Activated T-cell treated with anti-CD3 and anti-CD28 coated beads, Interleukin-2, amount 50 U/mL, for 1 hour (primary cell): ENCODE measurements at regions not wholly inside any gene's neighbourhood (a gene's known extent, or its start where the extent isn't known, plus 50 kb on each side); places are given as distances from the start of the nearest gene placed in this dataset.

ENCODE experiments used
- DNase-seq: peaks from one replicate; pipeline ENCODE4 v3.0.0-alpha.2; 2020

DNA sequence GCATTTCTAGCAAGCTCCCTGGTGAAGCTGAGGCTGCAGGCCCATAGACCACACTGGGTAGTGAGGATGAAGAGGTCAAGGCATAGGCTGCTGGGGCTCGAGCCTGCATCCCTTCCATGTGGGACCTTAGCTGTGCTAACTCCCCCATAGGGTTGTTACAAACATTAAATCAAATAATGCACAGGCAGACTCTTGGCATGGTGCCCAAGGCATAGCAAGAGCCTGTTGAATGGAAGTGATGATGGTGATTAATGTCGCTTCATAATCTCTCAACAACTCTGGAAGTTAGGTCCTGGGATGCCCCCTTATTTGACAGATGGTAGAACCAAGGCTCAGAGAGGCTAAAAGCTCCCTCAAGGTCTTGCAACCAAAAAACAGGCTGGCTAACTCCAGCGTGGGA, 283.9 kb upstream of the EEF2KMT start:
- DNase-seq, result no peak

DNA sequence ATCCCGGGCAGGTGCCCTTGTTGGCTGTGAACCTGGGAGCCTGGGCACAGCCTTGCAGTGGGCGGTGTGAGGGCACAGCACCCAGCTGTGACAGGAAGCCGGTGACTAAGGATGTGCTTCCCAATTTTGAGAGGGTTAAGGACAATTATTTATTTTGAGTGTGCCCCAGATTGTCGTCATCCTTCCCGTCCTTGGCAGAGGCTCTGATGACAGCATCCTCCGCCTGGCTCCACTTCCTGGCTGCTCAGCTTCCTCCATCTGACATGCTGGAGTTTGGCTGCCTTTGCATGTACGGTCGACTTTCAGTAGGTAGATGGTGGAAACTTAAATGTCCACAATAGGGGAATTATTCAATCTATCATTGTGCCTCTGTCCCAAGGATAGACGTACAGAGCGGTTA, 282.4 kb upstream of the EEF2KMT start:
- DNase-seq, result no peak

DNA sequence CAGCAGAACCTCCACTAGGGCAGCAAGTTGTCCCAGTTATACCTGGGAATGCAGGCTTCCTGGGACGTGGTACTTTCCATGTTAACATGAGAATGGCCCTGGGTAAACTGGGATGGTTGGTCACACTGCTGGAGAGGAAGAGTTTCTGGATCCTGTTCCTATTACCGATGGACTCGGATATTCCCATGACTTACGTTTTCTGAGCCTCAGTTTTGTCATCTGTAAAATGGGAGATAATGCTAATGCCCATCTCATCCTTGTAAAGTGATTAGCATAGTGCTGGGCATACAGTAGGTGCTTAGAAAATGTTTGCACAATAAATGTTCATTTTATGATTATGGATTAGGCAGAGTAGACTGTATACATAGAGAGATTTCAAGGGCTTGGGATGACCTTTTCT, 280.9 kb upstream of the EEF2KMT start:
- DNase-seq, result no peak

DNA sequence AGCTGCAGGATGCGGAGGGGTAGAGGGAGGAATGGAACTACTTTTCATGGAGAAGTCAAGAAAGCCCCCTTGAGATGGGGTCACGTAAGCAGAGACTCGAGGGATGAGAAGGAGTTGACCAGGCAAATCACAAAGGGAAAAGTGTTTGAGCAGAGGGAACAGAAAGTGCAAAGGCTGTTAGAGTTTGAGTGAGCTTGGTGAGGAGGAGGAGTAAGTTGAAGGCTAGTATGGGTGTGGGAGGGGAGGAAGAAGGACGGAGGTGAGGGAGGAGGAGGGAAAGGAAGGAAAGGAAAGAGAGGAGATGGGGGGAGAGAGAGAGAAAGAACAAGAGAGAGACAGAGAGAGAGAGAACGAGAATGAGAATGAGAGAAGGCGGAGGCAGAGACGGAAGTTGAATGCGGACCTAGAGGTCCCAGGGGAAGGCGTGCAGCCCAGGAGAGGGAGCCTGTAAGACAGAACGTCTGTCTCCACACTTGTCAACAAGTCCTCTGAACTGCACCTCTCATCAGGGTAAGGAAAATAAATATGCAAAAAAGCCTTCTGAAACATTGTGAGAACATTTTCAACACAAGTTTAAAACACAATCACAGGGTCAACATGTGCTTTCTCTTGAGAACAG, 279.8 kb upstream of the EEF2KMT start:
- no peak for DNase-seq

DNA sequence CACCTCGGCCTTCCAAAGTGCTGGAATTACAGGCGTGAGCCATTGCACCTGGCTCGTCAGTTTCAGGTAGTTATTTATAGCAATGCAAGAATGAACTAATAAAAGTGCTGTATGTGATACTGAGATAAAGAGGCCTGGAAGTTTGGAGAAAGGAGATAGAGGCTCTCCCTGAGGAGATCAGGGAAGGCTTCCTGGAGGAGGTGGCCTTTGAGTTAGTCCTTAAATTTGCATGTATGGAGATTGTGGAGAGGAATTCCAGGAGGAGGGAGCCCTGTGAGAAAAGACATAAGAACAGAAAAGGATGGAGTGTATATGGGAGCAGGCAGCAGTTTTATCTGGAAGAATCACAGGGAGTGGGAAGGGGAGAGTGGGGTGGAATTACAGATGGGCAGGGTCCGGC, 276.6 kb upstream of the EEF2KMT start:
- no peak for DNase-seq

DNA sequence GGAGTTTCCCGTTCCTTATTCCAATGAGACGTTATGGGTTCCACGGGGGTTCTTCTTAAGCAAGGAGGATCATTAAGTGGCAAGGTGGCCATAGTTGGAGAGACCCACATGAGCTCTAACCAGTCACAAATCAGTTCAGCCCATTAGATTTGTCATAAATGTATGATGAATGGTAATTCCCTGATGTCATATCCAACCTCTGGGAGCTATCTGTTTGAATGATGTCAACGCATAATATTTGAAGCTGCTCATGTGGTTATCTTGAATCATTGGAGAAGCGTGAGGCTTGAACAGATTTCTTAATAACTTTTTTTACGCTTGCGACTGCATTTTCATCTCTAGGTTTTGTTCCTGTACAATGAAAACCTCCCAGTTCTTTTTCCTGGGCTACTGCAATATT, 270.4 kb upstream of the EEF2KMT start:
- DNase-seq, result no peak

DNA sequence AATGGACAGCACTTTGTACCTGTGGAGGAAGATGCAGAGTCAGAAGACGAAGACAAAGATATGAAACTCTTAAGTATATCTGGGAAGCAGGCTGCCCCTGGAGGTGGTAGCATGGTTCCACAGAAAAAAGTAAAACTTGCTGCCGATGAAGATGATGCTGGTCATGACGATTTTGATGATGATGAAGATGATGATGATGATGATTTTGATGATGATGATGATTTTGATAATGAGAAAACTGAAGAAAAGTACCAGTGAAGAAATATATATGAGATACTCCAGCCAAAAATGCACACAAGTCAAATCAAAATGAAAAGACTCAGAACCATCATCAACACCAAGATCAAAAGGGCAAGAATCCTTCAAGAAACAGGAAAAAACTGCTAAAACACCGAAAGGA, 268.5 kb upstream of the EEF2KMT start:
- DNase-seq, result no peak

DNA sequence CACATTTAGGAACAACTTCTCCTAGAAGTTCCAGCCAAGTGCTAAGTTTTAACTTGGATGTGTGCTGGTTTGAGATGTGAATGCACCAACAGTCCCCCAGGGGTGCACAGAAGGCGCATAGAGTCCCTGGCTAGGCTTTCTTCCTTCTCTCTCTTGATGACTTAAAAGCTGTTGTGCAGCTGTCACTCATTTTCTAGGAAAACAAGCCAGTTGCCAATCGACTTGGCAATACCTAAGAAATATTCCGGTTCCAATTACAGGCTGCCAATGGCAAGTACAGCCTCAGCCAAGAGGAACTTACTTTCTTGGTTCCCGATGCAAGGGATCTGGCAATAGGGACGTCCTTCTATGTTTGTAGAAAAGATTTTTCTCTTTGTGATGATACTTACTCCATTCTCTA, 266.6 kb upstream of the EEF2KMT start:
- DNase-seq, result no peak

DNA sequence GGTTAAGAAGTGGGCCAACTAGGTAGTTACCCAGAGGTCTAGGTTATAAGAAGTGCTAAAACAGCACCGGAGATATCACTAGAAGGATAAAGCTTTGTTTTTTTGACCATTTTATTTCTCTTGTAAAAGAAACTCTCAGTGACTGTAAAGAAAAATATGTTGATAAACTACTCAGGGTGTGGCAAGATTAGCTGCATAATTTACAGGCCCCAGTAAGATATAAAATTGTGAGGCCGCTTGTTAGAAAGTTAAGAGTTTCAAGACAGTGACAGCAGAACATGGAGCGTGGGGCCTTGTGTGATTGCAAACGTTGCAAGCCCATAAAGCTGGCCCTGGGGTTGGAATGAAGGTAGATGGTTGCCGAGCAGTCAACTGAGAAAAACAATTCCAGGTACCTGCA, 263.7 kb upstream of the EEF2KMT start:
- no peak for DNase-seq

DNA sequence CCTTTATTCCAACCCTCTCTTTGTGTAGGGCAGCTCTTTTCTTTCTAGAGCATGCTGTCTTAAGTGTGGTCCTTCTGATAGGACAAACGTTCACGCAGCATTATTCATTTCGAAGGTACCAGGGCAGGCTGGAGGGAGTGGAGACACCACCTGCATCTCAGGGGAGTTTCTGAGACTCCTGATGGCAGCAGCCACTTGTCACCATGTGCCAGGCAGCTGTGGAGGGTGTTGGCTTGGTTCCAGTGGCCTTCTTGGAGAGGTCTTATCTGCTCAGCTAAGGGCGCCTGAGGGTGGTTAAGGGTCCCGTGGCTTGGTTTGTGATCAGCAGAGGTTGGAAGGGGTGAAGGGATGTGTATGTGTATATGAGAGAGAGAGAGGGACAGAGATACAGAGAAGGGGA, 257.1 kb upstream of the EEF2KMT start:
- DNase-seq, result no peak

DNA sequence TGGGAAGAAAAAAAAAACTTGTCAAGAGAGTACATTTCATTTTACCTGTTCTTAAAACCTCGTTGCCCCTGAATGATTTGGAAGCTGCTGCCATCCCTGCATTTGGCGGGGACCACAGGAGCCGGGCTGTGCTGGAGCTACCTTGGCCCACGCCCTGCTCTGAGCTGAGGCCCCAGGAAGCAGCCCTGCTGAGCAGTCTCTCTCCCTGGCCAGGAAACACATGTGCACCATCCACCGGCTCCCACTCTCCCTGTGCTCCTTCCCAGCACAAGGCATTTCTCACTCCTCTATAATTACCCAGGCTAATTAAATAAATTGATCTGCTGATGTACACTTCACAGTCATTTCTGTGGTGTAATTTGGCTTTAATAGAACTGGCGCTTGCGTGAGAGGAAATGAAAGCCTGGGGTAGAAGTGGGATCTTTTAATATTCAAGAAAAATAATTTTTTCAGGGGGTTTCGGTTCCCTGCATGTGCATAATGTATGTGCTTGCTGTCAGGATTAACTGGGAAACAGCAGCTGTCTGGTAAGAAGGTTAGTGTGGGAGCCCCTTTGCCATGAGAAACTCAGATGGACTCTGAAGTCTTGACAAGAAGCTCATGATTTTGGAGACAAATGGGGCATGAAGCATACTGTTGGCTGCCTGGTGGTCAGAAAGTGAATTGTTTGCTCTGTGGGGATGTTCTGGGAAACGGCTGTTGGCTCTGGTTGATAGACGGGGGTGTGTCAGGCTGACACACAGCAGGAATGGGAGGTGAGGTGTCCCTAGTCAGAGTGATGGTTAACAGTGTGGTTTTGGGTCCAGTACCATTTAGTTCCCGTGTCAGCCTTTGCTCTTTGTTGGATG, 252.3 kb upstream of the EEF2KMT start:
- DNase-seq, result no peak

DNA sequence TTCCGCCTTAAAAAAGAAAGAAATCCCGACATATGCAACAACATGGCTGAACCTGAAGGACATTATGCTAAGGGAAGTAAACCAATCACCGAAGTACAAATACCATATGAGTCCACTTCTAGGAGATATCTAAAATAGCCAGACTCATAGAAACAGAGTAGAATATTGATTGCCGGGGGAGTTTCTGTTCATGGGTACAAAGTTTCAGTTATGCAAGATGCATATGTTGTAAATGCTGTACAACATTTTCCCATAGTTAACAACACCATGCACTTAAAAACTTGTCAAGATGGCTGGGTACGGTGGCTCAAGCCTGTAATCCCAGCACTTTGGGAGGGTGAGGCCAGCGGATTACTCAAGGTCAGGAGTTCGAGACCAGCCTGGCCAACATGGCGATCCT, 251.5 kb upstream of the EEF2KMT start:
- no peak for DNase-seq

DNA sequence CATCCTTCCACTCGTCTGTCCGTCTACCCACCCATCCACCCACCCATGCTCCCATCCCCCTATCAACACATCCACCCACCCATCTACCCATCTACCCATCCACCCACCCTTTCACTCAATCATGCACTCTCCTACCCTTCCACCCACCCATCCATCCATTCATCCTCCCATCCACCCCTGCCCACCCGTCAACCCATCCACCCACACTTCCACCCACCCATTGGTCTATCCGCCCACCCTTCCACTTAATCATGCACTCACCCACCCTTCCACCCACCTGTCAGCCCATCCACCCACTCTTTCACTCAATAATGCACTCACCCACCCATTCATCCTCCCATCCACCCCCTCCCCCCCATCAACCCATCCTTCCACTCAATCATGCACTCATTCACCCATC, 250.0 kb upstream of the EEF2KMT start:
- DNase-seq, result no peak

DNA sequence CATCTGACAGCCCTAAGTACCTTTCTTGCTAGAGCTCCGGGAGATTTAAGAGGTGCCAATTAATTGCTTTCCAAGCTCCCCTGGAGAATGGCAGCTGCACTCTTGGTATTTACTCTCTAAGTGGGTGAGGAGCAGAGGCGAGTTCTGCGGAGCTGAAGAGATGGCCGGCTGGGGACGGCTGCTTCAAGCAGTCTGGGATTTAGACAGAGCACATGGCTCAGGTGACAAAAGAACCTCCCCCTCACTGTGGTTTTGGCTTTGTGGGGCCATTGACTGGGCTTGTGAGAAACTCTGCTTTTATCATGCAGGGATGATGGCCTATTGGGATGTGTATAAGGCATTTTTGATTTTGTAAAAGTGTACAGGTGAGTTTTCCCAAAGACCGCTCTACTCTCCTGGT, 239.3 kb upstream of the EEF2KMT start:
- no peak for DNase-seq

DNA sequence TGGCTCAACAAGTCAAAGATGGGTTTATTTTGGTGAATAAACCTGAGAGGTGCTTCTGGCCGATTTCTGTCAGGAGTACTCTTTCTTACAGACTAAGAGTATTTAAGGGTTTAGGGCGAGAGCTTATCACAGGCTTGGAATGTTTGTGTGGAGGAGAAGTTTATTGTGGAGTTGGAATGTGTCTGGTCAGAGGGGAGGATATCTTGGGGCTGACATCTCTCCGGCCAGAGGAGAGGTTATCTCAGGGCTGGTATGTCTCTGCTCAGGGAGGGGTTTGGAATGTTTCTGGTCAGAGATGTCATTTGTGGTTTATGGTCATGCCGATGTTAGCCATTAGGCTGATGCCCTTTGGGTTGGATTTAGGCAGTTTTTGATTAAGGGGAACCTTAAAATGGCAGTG, 236.4 kb upstream of the EEF2KMT start:
- no peak for DNase-seq

DNA sequence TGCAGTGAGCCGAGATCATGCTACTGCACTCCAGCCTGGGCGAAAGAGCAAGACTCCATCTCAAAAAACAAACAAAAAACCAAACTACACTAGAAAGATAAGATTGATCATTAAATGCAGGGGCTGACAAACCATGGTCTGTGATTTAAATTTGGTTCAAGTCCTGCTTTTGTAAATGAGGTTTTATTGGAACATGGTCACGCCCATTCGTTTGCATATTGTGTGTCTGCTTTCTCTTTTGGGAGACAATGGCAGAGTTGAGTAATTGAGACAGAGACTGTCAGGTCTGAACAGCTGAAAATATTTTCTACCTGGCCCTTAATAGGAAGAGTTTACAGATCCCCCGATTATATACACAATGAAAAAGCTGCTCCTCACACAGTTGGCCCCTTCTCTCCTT, 235.5 kb upstream of the EEF2KMT start:
- DNase-seq, result no peak

DNA sequence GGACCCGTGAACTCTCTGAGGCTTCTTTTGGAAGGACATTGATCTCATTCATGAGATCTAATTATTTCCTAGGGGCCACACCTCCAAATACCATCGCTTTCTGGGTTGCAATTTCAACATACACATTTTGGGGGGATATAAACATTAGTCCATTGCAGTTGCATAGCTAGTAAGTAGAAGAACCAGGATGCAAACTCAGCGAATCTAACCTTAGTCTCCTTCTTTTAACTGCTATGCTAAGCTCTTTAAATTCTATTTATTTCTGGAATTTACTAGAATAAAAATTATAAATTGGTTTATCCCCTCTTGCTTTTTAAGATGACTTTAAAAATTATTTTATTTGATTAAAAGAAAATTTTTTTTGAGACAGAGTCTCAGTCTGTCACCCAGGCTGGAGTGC, 232.5 kb upstream of the EEF2KMT start:
- no peak for DNase-seq

DNA sequence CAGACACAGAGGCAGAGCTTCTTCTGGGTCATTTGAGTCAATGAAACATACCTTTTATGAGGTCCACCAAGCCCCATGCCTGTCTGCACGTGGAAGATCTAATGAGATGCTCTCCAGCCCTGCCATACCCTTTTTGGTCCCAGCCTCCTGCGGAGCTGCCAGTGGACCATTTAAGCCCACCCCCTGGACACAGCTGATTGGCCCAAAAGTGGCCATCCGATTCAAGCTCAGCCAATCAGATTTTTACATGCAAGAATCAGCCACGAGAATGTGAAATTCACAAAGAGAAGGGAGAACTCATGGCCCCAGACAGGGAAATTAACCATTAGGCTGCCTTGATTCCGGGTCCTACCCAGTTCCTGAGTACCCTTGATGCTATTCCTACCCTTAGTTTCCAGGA, 231.0 kb upstream of the EEF2KMT start:
- DNase-seq, result no peak

DNA sequence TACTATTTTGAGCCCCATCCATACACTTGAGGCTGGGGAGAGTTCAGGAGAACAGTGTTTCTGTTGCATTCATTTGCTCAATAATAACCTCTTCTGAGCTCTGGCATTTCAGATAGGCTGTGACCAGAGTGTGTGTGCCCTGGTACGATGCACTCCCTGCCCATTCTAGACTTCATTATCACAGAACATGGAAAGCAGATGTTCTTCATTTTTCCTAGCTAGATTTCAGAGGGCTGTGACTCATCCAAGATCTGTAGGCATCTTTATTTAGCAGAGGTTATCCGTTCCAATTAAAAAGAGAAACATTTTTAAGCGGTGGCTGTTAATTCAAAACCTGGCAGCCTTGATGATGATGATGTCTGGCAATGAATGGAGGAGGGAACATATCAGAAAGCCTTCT, 228.8 kb upstream of the EEF2KMT start:
- DNase-seq, result no peak

DNA sequence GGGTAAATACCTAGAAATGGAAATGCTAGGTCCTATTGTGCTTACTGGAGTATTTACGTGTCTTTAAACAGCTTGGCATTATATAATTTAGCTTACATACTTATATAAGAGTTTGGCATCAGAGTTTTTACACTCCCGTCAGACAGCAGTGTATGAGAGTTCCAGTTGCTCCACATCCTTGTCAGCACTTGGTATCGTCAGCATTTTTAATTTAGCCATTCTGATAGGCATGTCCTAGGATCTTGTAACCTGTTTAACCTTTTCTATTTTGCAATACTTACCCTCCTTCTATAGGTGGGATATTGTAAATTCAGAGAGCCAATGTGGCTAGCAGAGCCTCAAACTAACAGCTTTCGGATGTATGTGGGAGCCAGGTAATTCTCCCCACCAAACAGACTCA, 228.3 kb upstream of the EEF2KMT start:
- no peak for DNase-seq

DNA sequence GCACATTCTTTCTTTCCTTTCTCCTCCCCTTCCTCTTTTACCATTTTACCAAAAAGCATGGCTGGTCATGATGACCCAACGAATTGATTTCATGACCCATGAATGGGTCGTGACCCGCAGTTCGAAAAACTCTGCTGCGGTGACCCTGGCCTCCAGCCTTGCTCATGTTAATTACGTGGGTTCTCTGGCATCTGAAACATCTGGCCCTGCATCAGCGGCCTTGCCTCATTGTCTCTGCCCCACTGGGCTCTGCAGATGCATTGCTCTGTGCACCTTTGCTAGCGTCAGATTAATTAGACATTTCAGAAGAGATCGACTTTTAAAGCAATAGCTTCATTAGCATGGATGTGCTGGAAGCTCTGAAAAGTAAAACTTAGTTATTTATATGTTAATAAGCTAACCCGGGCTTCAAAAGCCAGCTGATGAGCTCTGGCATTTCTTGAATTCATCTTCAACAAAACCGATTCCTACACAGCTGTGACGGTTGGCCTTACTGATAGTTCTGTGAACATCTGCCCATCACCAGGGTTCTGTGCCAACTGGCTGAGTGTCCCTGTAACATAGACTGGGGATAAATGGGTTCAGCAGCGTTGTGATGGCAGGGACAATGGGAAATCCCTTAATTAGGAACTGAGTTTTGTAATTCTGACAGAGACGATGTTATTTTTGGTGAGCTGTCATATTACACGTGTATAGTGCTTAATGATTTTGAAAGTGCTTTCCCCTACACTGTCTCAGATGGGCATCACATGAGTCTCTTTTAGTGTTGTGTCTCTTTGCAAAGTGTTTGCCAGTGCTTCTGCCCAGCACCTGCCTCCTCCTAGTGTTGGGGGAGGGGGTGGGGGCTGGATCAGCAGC, 225.9 kb upstream of the EEF2KMT start:
- DNase-seq, result no peak

DNA sequence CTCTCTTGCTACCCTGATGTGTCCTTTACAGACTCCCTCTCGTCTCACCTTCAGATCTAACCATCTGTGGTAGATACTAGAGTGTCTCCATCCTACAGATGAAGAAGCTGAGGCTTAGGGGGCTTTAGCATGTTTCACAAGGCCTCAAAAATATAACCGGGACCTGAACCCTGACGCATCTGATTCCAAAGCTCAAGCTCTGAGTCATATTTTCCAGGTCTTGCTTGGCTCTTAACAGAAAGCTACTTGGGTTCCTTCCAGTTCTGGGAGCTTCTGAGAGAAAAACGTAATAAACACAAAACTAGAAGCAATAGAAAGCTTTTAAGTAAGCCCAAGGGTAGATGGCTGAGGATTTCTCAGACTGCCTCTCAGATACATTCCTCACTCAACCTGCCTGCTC, 224.3 kb upstream of the EEF2KMT start:
- no peak for DNase-seq

DNA sequence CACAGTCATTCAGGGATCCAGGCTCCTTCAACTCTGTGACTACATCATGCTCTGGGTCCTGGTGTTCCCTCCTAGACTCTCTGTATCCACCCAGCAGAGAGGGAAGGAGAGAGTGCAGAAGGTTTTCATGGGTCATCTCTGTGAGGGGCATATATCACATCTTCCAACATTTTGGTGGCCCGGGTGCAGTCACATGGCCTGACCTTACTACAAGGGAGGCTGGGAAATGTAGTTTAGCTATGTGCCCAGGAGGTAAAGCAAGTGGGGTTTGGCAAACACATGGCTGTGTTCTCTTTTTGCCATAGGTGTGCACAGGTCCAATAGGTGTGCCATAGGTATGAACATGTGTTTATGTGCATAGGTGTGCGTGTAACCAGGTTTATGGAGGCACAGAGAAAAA, 222.2 kb upstream of the EEF2KMT start:
- DNase-seq, result no peak

DNA sequence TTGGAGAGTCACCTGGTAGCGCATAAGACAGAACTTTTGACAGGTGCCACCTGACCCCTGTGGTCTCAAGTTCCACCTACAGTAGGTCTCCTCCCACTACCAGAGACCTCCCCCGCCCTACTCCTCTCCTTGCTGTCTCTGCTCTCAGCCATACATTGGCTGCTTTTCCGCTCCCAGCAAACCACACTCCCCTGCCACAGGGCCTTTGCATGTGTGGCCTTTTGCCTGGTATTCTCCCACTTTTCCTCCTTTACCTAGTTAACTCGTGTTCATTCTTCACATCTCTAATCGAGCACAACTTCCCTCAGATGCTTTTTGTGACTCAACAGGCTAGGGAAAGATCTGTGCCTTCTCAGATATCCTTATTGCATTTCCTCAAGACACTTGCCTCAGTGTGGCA, 218.3 kb upstream of the EEF2KMT start:
- no peak for DNase-seq
